GM12878 (cell line): ENCODE measurements at regions not wholly inside any gene's neighbourhood (a gene's known extent, or its start where the extent isn't known, plus 50 kb on each side); places are given as distances from the start of the nearest gene placed in this dataset.

Experiments
- ATAC-seq: fragments of 200-7000 bp; cut with Tn5 transposase; 3 replicates; pipeline ENCODE4 v1.9.1; 2020; ENCODE audit warnings: mild to moderate bottlenecking, moderate library complexity
- BruUV-seq: library from RNA; stranded (reverse); fragments of 400-500 nt; replicated peaks from 2 replicates; lab custom pipeline; 2021; lab: Mats Ljungman, UMichigan
- CTCF ChIA-PET: fragments of 300-600 bp; sonication (Branson Sonifier 250); formaldehyde crosslinking; extraction: SDS; loops from one replicate; lab custom pipeline; 2021; ENCODE audit warnings: inconsistent platforms; lab: Yijun Ruan, JAX
- POLR2A ChIA-PET: fragments of 350-600 bp; formaldehyde crosslinking; extraction: SDS; loops from one replicate; lab custom pipeline; 2021; ENCODE audit warnings: inconsistent platforms; lab: Charles Lee
- RAD21 ChIA-PET: fragments of 300-600 bp; sonication (Branson Sonifier 250); formaldehyde crosslinking; loops from one replicate; lab custom pipeline; 2023; ENCODE audit warnings: antibody characterized with exemption; ENCODE audit not compliant: unreplicated experiment; lab: Charles Lee
- SMC1A ChIA-PET: fragments of 300-600 bp; sonication (Branson Sonifier 250); formaldehyde crosslinking; loops from one replicate; lab custom pipeline; 2023; ENCODE audit not compliant: unreplicated experiment, uncharacterized antibody; lab: Charles Lee
- DNase-seq: peaks from one replicate; pipeline ENCODE4 v3.0.0-alpha.2; 2011; ENCODE audit warnings: low read depth, low spot score
- FAIRE-seq: peaks from 3 replicates; lab custom pipeline; 2011; peaks lifted over from hg19 to GRCh38; lab: Jason Lieb, UNC
- H2AFZ ChIP-seq: 2 replicates; pipeline ENCODE4 v1.6.0; 2011; ENCODE audit warnings: low read depth, low read length, control low read depth; ENCODE audit not compliant: control insufficient read depth
- H3K27ac ChIP-seq: 2 replicates; pipeline ENCODE4 v1.5.1; 2011; ENCODE audit warnings: control low read depth; ENCODE audit not compliant: control insufficient read depth, insufficient read depth
- H3K27me3 ChIP-seq, 2 experiments: replicated peaks in 1 of 2; 2 replicates each; pipeline versions ENCODE4 v1.6.0 to v1.6.1; 2011; ENCODE audit warnings: low read length in 1 of 2; ENCODE audit not compliant: control insufficient read depth in 2 of 2, insufficient read depth in 2 of 2
- H3K36me3 ChIP-seq, 2 experiments: 2 replicates each; pipeline ENCODE4 v1.5.1; 2011; ENCODE audit warnings: low read length in 1 of 2; ENCODE audit not compliant: control insufficient read depth in 2 of 2, insufficient read depth in 2 of 2
- H3K4me1 ChIP-seq: 2 replicates; pipeline ENCODE4 v1.6.1; 2011; ENCODE audit warnings: mild to moderate bottlenecking, low read length, moderate library complexity, mixed read lengths; ENCODE audit not compliant: control insufficient read depth, insufficient read depth
- H3K4me2 ChIP-seq: 2 replicates; pipeline ENCODE4 v1.6.0; 2011; ENCODE audit warnings: control low read depth; ENCODE audit not compliant: control insufficient read depth, insufficient read depth
- H3K4me3 ChIP-seq: fragments of 200-600 bp; sonication (generic); 2 replicates; pipeline ENCODE4 v1.5.1; 2016
- H3K79me2 ChIP-seq: 2 replicates; pipeline ENCODE4 v1.6.0; 2011; ENCODE audit warnings: low read length; ENCODE audit not compliant: control insufficient read depth, insufficient read depth
- H3K9ac ChIP-seq: 2 replicates; pipeline ENCODE4 v1.8.0; 2011; ENCODE audit warnings: low read length, control low read depth, mixed read lengths; ENCODE audit not compliant: control insufficient read depth, insufficient read depth
- H3K9me3 ChIP-seq: replicated peaks from 3 replicates; pipeline ENCODE4 v1.5.1; 2011; ENCODE audit warnings: mild to moderate bottlenecking, low read length; ENCODE audit not compliant: control insufficient read depth, insufficient read depth
- H4K20me1 ChIP-seq: 2 replicates; pipeline ENCODE4 v1.6.0; 2011; ENCODE audit not compliant: control insufficient read depth, insufficient read depth
- BCL3 ChIP-seq: IDR thresholded peaks from 2 replicates; pipeline ENCODE4 v1.6.1; 2011; ENCODE audit warnings: borderline replicate concordance, low read depth, mild to moderate bottlenecking, moderate library complexity, low read length; ENCODE audit not compliant: insufficient read depth, poor library complexity, severe bottlenecking
- DPF2 ChIP-seq: fragments of 450-650 bp; IDR thresholded peaks from 2 replicates; pipeline ENCODE4 v1.6.1; 2017; ENCODE audit warnings: mild to moderate bottlenecking
- EED ChIP-seq: sonication (generic); IDR thresholded peaks from 2 replicates; pipeline ENCODE4 v1.6.1; 2016; ENCODE audit warnings: antibody characterized with exemption, low read depth
- HSF1 ChIP-seq: fragments of 150-350 bp; IDR thresholded peaks from 2 replicates; pipeline ENCODE4 v1.6.1; 2014; ENCODE audit warnings: mild to moderate bottlenecking, low read depth, low read length
- MAX ChIP-seq: IDR thresholded peaks from 2 replicates; pipeline ENCODE4 v1.6.1; 2012; ENCODE audit warnings: low read depth, low read length, improper control_type of control experiment
- NR2F1 ChIP-seq: fragments of 450-650 bp; conservative IDR thresholded peaks from 2 replicates; pipeline ENCODE4 v1.6.1; 2017; ENCODE audit warnings: mild to moderate bottlenecking
- SRF ChIP-seq, 2 experiments: IDR thresholded peaks; 2 replicates each; pipeline ENCODE4 v1.6.1; 2011; ENCODE audit warnings: low read depth in 2 of 2, low read length in 2 of 2, mild to moderate bottlenecking in 1 of 2, moderate library complexity in 1 of 2
- TCF12 ChIP-seq: IDR thresholded peaks from 2 replicates; pipeline ENCODE4 v1.6.1; 2011; ENCODE audit warnings: low read depth, mild to moderate bottlenecking, low read length
- ZNF217 ChIP-seq: fragments of 450-650 bp; IDR thresholded peaks from 2 replicates; pipeline ENCODE4 v1.6.1; 2017; ENCODE audit warnings: antibody characterized with exemption, mild to moderate bottlenecking
- ZNF687 ChIP-seq: fragments of 450-650 bp; IDR thresholded peaks from 2 replicates; pipeline ENCODE4 v1.6.1; 2017; ENCODE audit warnings: mild to moderate bottlenecking, moderate library complexity
- WGBS: methylation state at CpG from one replicate; pipeline ENCODE4 v1.1.6; 2016; ENCODE audit warnings: low lambda C conversion rate; ENCODE audit not compliant: insufficient replicate concordance, insufficient coverage; ENCODE audit errors: missing lambda C conversion rate; 5-methylcytosine and 5-hydroxymethylcytosine counted together
- in situ Hi-C: fragments of 300-500 bp; cut with MboI; formaldehyde crosslinking; loops from 9 replicates; pipeline ENCODE4 v1.14.3; 2018; ENCODE audit warnings: mixed read lengths
- intact Hi-C: fragments of 100-400 bp; cut with micrococcal nuclease; formaldehyde crosslinking; loops from one replicate; pipeline ENCODE4 v1.14.2; 2022; ENCODE audit not compliant: unreplicated experiment

- TF ChIP-seq HSF1 (no peak), MAX (no peak), TCF12 (no peak), ZNF217 (no peak), DPF2 (no peak)
Observed at GRCh38 chr6:125528621-125529041, 220.8 kb upstream of the HEY2 start (continued).

GRCh38 chr6:125529061-125529460 is 220.4 kb upstream of the HEY2 start:
- no peak for DNase-seq
- POLR2A ChIA-PET: no interaction called here
- H3K9me3 ChIP-seq: no peaks in the 10 kb centered on the region
- H3K36me3 ChIP-seq: no peaks in the 10 kb centered on the region
- TF ChIP-seq SRF (IDR thresholded peaks at IDR 0.05; ENCODE audit: low read depth in 2 of 2, low read length in 2 of 2) (no peak), NR2F1 (no peak), EED (no peak), BCL3 (no peak), TCF12 (no peak), ZNF687 (no peak)
- no peaks in the 10 kb centered on the region for H4K20me1 ChIP-seq
- SMC1A ChIA-PET: no interaction called here
- H3K79me2 ChIP-seq: no peaks in the 10 kb centered on the region
- WGBS: 40% methylated on average over 5 of the region's 5 CpGs
- H2AFZ ChIP-seq: no peak overlapping the region
- no peak for ATAC-seq
- H3K27me3 ChIP-seq: peaks cover 0 to 1% of the 10 kb centered on the region in 2 experiments; a peak in 2 of 4 replicates
- RAD21 ChIA-PET: no interaction called here
- no TSS peak for BruUV-seq
- intact Hi-C loops (no loop called here), in situ Hi-C loops (loop anchor here (10.0 kb wide), 1 partner anchor 236 kb away; no protein-coding TSS in a partner anchor)
- H3K4me3 ChIP-seq: no peak overlapping the region
- no peak for FAIRE-seq
- H3K4me1 ChIP-seq: no peaks in the 10 kb centered on the region
- no peak overlapping the region for H3K27ac ChIP-seq
- CTCF ChIA-PET: no interaction called here
- H3K4me2 ChIP-seq: no peak overlapping the region
- H3K9ac ChIP-seq: no peak overlapping the region
